ENCODE measurements at regions not wholly inside any gene's neighbourhood (a gene's known extent, or its start where the extent isn't known, plus 50 kb on each side); places are given as distances from the start of the nearest gene placed in this dataset.
"Not testable (repeated sequence)": the region's sequence is repeated elsewhere in the genome, so short reads cannot be mapped to it uniquely, and the experiment has no call there.

DNA sequence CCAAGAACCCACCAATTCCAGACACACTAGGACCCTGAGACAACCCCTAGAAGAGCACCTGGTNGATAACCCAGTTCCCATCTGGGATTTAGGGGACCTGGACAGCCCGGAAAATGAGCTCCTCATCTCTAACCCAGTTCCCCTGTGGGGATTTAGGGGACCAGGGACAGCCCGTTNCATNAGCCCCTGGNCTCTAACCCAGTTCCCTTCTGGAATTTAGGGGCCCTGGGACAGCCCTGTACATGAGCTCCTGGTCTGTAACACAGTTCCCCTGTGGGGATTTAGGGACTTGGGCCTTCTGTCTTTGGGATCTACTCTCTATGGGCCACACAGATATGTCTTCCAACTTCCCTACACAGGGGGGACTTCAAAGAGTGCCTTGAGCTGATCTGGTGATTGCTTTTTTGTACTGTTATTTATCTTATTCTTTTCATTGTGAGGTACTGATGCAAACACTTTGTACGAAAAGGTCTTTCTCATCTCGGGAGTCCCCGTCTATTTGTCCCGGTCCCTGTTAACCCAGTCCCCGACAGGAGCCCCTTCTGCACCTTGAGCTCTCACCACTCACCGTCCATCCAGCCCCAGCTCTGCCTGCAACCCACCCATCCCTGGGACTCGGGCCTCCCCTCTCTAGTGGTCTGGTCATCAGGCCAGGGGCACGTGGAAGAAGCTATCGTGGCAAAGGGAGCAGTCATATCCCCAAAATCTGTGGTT, 58.2 kb upstream of the PLCXD1 start:
- intact Hi-C loops (cut with DNase I); DNase-seq (ENCODE audit: low spot score): not testable (repeated sequence)
- peak; percentile 57 for ATAC-seq

DNA sequence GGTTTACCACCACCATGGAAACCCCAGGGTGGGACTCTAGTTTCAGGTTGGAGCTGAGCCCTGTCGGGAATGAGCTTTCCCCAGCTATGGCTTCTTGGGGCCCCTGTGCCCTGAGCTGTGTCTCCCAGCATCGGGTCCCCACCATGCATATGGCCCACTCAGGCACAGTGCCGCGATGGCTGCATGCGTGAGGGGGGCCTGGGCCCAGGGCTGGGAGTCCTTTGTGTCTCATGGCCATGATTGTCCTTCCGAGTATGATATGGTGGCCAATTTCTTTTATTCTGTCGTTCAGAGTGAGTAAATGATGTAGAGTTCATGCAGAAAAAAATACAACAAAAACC, 57.7 kb upstream of the PLCXD1 start:
- peak; percentile 16 for ATAC-seq
- intact Hi-C loops (cut with DNase I): not testable (repeated sequence)

DNA sequence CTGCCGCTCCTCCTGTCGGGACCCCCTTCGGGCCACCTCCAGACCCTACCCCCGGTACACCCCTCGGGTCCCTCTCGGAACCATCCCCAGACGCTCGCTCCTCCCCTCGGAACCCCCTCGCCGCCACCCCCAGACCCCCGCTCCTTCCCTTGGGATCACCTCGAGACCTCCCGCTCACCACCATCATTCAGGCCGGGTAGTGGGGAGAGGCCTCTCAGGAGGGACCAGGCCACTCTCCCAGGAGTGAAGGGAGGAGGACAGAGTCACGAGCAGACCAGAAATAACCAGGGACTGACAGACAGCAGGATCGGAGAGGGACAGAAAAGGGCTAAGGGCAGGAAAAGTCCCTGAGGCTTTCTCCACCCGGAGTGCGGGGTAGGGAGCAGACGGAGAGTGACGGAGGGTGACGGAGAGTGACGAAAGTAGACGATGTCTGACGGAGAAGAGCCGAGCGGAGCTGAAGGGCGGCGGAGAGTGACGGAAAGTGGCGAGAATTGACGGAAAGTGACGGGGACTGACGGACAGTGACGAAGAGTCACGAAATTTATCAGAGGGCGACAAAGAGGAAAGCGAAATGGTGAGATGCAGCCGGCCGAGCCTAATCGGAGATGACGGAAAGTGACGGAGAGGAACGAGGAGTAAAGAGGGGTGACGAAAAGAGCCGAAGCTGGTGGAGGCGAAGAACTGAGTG, 54.6 kb upstream of the PLCXD1 start:
- intact Hi-C loops (cut with DNase I); DNase-seq (ENCODE audit: low spot score): not testable (repeated sequence)
- ATAC-seq: peak; percentile 80

More for the DNA sequence above, 57.7 kb upstream of the PLCXD1 start:
- DNase-seq (ENCODE audit: low spot score): not testable (repeated sequence)

DNA sequence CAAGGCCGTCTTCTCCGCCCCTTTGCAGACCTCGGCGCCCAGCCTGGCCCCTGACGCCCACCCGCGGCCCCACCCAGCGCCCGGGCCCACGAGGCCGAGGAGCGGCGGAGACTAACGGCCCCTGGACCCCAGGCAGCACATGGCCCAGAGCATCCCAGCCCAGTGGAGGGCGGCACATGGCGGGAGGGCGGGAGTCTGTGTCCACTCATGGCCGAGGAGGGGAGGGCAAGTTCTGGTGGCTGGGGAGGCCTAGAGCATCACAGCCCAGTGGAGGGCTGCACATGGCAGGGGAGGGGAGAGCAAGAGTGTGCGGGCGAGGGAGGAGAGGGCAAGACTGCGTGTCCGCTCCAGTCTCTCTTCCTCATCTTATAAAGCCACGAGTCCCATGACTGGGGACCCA, 53.8 kb upstream of the PLCXD1 start:
- intact Hi-C loops (cut with DNase I); ATAC-seq; DNase-seq (ENCODE audit: low spot score): not testable (repeated sequence)
